ENCODE measurements at regions not wholly inside any gene's neighbourhood (a gene's known extent, or its start where the extent isn't known, plus 50 kb on each side); places are given as distances from the start of the nearest gene placed in this dataset.

DNA sequence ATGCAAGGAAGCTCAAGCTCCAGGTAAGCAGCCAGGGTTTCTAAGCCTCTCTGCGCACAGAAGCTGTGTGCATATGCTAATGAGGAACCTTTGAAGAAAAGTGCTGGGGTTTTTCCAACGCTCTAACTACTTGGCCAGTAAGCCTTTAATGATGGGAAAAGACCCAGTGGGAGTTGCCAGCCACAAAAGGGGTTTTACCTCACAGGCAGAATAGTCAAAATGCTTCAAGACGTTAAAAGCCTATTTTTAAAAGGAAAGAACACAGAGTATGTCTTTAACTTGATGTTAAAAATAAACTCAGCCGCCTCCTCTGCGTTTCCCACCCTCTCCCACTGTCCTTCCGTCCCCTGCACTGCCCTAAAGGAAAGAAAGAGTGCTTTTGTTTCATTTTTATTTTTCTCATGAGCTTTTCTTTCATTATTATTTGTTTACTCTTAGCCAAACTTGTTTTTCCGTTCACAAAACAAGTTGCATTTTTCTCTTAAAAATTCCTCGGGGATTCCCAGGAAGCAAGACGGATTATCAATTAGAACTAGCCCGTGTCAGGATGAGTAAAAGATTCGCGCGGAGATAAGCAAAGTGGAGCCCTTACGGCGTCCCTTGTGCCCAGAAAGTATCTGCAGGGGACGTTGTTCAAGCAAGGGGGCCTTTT lies 209.8 kb upstream of the NUDT4 start (continued):
- TF ChIP-seq ZNF76 (tag by site-specific recombination; IDR thresholded peaks at IDR 0.05; ENCODE audit: borderline replicate concordance, low read depth) = no peak
- no peak for TF ChIP-seq ZNF175 (tag by site-specific recombination; IDR thresholded peaks at IDR 0.05)
- TF ChIP-seq ZNF433 (tag by site-specific recombination; IDR thresholded peaks at IDR 0.05; ENCODE audit: low read depth) = no peak
- no peak for TF ChIP-seq ZNF311 (tag by site-specific recombination; IDR thresholded peaks at IDR 0.05; ENCODE audit: borderline replicate concordance)
- TF ChIP-seq ZBTB21 (tag by site-specific recombination; IDR thresholded peaks at IDR 0.05) = no peak
- TF ChIP-seq ZBTB1 (tag by site-specific recombination; IDR thresholded peaks at IDR 0.05) = no peak
- TF ChIP-seq, protein P1, sequence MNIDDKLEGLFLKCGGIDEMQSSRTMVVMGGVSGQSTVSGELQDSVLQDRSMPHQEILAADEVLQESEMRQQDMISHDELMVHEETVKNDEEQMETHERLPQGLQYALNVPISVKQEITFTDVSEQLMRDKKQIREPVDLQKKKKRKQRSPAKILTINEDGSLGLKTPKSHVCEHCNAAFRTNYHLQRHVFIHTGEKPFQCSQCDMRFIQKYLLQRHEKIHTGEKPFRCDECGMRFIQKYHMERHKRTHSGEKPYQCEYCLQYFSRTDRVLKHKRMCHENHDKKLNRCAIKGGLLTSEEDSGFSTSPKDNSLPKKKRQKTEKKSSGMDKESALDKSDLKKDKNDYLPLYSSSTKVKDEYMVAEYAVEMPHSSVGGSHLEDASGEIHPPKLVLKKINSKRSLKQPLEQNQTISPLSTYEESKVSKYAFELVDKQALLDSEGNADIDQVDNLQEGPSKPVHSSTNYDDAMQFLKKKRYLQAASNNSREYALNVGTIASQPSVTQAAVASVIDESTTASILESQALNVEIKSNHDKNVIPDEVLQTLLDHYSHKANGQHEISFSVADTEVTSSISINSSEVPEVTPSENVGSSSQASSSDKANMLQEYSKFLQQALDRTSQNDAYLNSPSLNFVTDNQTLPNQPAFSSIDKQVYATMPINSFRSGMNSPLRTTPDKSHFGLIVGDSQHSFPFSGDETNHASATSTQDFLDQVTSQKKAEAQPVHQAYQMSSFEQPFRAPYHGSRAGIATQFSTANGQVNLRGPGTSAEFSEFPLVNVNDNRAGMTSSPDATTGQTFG (tag by site-specific recombination; IDR thresholded peaks at IDR 0.05; ENCODE audit: borderline replicate concordance) = no peak
- TF ChIP-seq SCRT2 (tag by site-specific recombination; IDR thresholded peaks at IDR 0.05) = no peak
- no peak for TF ChIP-seq ZNF843 (tag by site-specific recombination; IDR thresholded peaks at IDR 0.05)
- no peak for TF ChIP-seq ZNF610 (tag by site-specific recombination; IDR thresholded peaks at IDR 0.05; ENCODE audit: borderline replicate concordance)
- TF ChIP-seq, protein P2, sequence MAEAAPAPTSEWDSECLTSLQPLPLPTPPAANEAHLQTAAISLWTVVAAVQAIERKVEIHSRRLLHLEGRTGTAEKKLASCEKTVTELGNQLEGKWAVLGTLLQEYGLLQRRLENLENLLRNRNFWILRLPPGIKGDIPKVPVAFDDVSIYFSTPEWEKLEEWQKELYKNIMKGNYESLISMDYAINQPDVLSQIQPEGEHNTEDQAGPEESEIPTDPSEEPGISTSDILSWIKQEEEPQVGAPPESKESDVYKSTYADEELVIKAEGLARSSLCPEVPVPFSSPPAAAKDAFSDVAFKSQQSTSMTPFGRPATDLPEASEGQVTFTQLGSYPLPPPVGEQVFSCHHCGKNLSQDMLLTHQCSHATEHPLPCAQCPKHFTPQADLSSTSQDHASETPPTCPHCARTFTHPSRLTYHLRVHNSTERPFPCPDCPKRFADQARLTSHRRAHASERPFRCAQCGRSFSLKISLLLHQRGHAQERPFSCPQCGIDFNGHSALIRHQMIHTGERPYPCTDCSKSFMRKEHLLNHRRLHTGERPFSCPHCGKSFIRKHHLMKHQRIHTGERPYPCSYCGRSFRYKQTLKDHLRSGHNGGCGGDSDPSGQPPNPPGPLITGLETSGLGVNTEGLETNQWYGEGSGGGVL (tag by site-specific recombination; IDR thresholded peaks at IDR 0.05) = no peak
- TF ChIP-seq ZIC2 (tag by site-specific recombination; IDR thresholded peaks at IDR 0.05) = no peak
- TF ChIP-seq SP2 (tag by site-specific recombination; IDR thresholded peaks at IDR 0.05) = no peak
- peak; percentile 58 for TF ChIP-seq ZNF366 (tag by site-specific recombination; conservative IDR thresholded peaks at IDR 0.05)
- no peak for TF ChIP-seq ZNF2 (tag by site-specific recombination; IDR thresholded peaks at IDR 0.05)
- TF ChIP-seq, protein P3, sequence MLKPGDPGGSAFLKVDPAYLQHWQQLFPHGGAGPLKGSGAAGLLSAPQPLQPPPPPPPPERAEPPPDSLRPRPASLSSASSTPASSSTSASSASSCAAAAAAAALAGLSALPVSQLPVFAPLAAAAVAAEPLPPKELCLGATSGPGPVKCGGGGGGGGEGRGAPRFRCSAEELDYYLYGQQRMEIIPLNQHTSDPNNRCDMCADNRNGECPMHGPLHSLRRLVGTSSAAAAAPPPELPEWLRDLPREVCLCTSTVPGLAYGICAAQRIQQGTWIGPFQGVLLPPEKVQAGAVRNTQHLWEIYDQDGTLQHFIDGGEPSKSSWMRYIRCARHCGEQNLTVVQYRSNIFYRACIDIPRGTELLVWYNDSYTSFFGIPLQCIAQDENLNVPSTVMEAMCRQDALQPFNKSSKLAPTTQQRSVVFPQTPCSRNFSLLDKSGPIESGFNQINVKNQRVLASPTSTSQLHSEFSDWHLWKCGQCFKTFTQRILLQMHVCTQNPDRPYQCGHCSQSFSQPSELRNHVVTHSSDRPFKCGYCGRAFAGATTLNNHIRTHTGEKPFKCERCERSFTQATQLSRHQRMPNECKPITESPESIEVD (tag by site-specific recombination; IDR thresholded peaks at IDR 0.05) = peak; percentile 55; the same call in 1 of the 2 replicates
- TF ChIP-seq, protein P4, sequence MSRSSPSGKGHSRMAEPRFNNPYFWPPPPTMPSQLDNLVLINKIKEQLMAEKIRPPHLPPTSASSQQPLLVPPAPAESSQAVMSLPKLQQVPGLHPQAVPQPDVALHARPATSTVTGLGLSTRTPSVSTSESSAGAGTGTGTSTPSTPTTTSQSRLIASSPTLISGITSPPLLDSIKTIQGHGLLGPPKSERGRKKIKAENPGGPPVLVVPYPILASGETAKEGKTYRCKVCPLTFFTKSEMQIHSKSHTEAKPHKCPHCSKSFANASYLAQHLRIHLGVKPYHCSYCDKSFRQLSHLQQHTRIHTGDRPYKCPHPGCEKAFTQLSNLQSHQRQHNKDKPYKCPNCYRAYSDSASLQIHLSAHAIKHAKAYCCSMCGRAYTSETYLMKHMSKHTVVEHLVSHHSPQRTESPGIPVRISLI (tag by site-specific recombination; IDR thresholded peaks at IDR 0.05) = no peak
- no peak for TF ChIP-seq ZNF391 (tag by site-specific recombination; IDR thresholded peaks at IDR 0.05; ENCODE audit: borderline replicate concordance, low read depth)
- no peak for TF ChIP-seq ZBTB8A (tag by site-specific recombination; IDR thresholded peaks at IDR 0.05)
- no peak for TF ChIP-seq ZNF112 (tag by site-specific recombination; IDR thresholded peaks at IDR 0.05)
- no peak for TF ChIP-seq ZFP3 (tag by site-specific recombination; IDR thresholded peaks at IDR 0.05; ENCODE audit: low read depth)
- TF ChIP-seq WT1 (tag by site-specific recombination; IDR thresholded peaks at IDR 0.05) = no peak
- TF ChIP-seq ZNF10 (tag by site-specific recombination; IDR thresholded peaks at IDR 0.05) = no peak
- no peak for TF ChIP-seq ZNF48 (tag by site-specific recombination; IDR thresholded peaks at IDR 0.05)
- TF ChIP-seq, protein P5, sequence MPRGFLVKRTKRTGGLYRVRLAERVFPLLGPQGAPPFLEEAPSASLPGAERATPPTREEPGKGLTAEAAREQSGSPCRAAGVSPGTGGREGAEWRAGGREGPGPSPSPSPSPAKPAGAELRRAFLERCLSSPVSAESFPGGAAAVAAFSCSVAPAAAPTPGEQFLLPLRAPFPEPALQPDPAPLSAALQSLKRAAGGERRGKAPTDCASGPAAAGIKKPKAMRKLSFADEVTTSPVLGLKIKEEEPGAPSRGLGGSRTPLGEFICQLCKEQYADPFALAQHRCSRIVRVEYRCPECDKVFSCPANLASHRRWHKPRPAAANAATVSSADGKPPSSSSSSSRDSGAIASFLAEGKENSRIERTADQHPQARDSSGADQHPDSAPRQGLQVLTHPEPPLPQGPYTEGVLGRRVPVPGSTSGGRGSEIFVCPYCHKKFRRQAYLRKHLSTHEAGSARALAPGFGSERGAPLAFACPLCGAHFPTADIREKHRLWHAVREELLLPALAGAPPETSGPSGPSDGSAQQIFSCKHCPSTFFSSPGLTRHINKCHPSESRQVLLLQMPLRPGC (tag by site-specific recombination; IDR thresholded peaks at IDR 0.05) = no peak
- TF ChIP-seq, protein P6, sequence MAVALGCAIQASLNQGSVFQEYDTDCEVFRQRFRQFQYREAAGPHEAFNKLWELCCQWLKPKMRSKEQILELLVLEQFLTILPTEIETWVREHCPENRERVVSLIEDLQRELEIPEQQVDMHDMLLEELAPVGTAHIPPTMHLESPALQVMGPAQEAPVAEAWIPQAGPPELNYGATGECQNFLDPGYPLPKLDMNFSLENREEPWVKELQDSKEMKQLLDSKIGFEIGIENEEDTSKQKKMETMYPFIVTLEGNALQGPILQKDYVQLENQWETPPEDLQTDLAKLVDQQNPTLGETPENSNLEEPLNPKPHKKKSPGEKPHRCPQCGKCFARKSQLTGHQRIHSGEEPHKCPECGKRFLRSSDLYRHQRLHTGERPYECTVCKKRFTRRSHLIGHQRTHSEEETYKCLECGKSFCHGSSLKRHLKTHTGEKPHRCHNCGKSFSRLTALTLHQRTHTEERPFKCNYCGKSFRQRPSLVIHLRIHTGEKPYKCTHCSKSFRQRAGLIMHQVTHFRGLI (tag by site-specific recombination; IDR thresholded peaks at IDR 0.05) = no peak
- TF ChIP-seq ZXDB (tag by site-specific recombination; IDR thresholded peaks at IDR 0.05) = no peak
- peak; percentile 63; the same call in 1 of the 2 replicates for TF ChIP-seq TRIM28 (IDR thresholded peaks at IDR 0.05; ENCODE audit: borderline replicate concordance, low read length)
- no peak for TF ChIP-seq KLF8 (tag by site-specific recombination; IDR thresholded peaks at IDR 0.05)
- TF ChIP-seq KLF10 (tag by site-specific recombination; IDR thresholded peaks at IDR 0.05) = no peak
- no peak for TF ChIP-seq ZNF266 (tag by site-specific recombination; IDR thresholded peaks at IDR 0.05; ENCODE audit: low read depth)
- TF ChIP-seq ZNF530 (tag by site-specific recombination; IDR thresholded peaks at IDR 0.05; ENCODE audit: low read depth) = no peak

All from HEK293 (cell line).